A673 (cell line): ENCODE measurements at regions not wholly inside any gene's neighbourhood (a gene's known extent, or its start where the extent isn't known, plus 50 kb on each side); places are given as distances from the start of the nearest gene placed in this dataset.

Experiments used
- BruUV-seq: library from RNA; stranded (reverse); fragments of 400-500 nt; replicated peaks from 2 replicates; lab custom pipeline; 2021; lab: Mats Ljungman, UMichigan
- CTCF ChIA-PET: fragments of 300-600 bp; sonication (Branson Sonifier 250); formaldehyde crosslinking; loops from one replicate; lab custom pipeline; 2022; ENCODE audit warnings: antibody characterized with exemption; lab: Charles Lee
- POLR2A ChIA-PET: fragments of 300-600 bp; sonication (Branson Sonifier 250); formaldehyde crosslinking; loops from one replicate; lab custom pipeline; 2022; ENCODE audit warnings: antibody characterized with exemption; ENCODE audit not compliant: low non-redundant PET; lab: Charles Lee
- DNase-seq: peaks from one replicate; pipeline ENCODE4 v3.0.0-alpha.2; 2015; ENCODE audit warnings: low spot score
- H3K27ac ChIP-seq: fragments of 200-600 bp; sonication (generic); 2 replicates; pipeline ENCODE4 v1.5.1; 2016; ENCODE audit warnings: mixed run types, low read depth, mild to moderate bottlenecking, mixed read lengths, antibody characterized with exemption, low read length; ENCODE audit not compliant: poor library complexity, severe bottlenecking
- H3K27me3 ChIP-seq: fragments of 200-600 bp; sonication (generic); replicated peaks from 2 replicates; pipeline ENCODE4 v1.6.1; 2017; ENCODE audit warnings: mixed run types, low read depth, mild to moderate bottlenecking, mixed read lengths, antibody characterized with exemption, low read length; ENCODE audit not compliant: insufficient read depth, poor library complexity
- H3K36me3 ChIP-seq: fragments of 200-600 bp; sonication (generic); 2 replicates; pipeline ENCODE4 v1.6.1; 2016; ENCODE audit warnings: mixed run types, mild to moderate bottlenecking, mixed read lengths, antibody characterized with exemption, low read length; ENCODE audit not compliant: insufficient read depth, poor library complexity, severe bottlenecking
- H3K4me1 ChIP-seq: fragments of 200-600 bp; sonication (generic); 2 replicates; pipeline ENCODE4 v1.6.1; 2017; ENCODE audit warnings: mixed run types, mild to moderate bottlenecking, mixed read lengths, antibody characterized with exemption, low read length; ENCODE audit not compliant: insufficient read depth, poor library complexity, severe bottlenecking
- H3K4me3 ChIP-seq: fragments of 200-600 bp; sonication (generic); 2 replicates; pipeline ENCODE4 v1.5.1; 2016; ENCODE audit warnings: low read depth, mixed run types, mild to moderate bottlenecking, mixed read lengths, low read length; ENCODE audit not compliant: poor library complexity, severe bottlenecking
- H3K9me3 ChIP-seq: fragments of 200-600 bp; sonication (generic); 2 replicates; pipeline ENCODE4 v1.6.1; 2016; ENCODE audit warnings: mixed run types, low read depth, mild to moderate bottlenecking, mixed read lengths, antibody characterized with exemption, low read length; ENCODE audit not compliant: poor library complexity, severe bottlenecking
- CTCF ChIP-seq: fragments of 300-800, 200-600 bp; sonication (generic); conservative IDR thresholded peaks from 2 replicates; pipeline ENCODE4 v1.5.1; 2017; ENCODE audit warnings: low read depth, mild to moderate bottlenecking, antibody characterized with exemption, low read length, moderate library complexity, mixed read lengths
- EZH2 ChIP-seq: fragments of 200-600 bp; sonication (generic); IDR thresholded peaks from 2 replicates; pipeline ENCODE4 v1.6.1; 2017; ENCODE audit warnings: borderline replicate concordance, low read depth, mild to moderate bottlenecking, mixed read lengths, antibody characterized with exemption, low read length; ENCODE audit not compliant: poor library complexity, severe bottlenecking
- intact Hi-C: fragments of 100-400 bp; cut with micrococcal nuclease; formaldehyde crosslinking; loops from one replicate; pipeline ENCODE4 v1.10.0; 2022; ENCODE audit not compliant: unreplicated experiment

DNA sequence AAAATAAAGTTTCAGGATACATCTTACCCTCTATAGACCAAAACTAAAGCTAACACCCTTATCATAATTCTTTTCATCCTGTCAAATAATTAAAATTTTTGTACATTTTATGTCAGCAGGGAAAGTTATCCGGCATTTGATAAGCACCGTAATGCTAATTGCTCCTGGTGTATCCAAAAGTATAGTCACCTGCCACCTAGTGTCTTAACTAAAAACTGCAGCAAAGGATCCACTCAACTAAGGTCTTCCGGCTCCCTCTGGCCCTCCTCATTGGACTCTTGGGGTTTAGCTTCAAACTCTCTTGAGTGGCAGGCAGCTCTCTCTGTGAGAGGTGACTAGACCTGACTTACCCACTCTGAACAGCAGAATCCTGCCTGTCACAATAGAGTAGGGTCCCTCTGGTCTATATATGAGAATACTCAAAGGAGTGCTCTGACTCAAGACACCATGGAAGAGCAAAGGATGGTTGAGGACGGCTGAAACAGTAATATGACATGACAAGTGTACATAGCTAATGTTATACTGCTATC, 60.4 kb upstream of the CAST start:
- peaks cover 6% of the 10 kb centered on the region for H3K4me1 ChIP-seq
- no peaks in the 10 kb centered on the region for H3K36me3 ChIP-seq
- CTCF ChIA-PET = interaction anchor here (3.3 kb wide), 1 partner anchor 258 kb away, joined by 25 read pairs; no protein-coding TSS in a partner anchor
- H3K4me3 ChIP-seq = no peak overlapping the region
- TF ChIP-seq EZH2 (no peak), CTCF (peak; percentile 83)
- peak; percentile 85 for DNase-seq
- no peaks in the 10 kb centered on the region for H3K9me3 ChIP-seq
- BruUV-seq = no TSS peak
- no peak overlapping the region for H3K27ac ChIP-seq
- POLR2A ChIA-PET = no interaction called here
- intact Hi-C loops = loop anchor here (1.0 to 10.0 kb wide), 3 partner anchors 257 to 957 kb away; partner anchors contain the start of gene RFESD
- no peaks in the 10 kb centered on the region for H3K27me3 ChIP-seq

DNA sequence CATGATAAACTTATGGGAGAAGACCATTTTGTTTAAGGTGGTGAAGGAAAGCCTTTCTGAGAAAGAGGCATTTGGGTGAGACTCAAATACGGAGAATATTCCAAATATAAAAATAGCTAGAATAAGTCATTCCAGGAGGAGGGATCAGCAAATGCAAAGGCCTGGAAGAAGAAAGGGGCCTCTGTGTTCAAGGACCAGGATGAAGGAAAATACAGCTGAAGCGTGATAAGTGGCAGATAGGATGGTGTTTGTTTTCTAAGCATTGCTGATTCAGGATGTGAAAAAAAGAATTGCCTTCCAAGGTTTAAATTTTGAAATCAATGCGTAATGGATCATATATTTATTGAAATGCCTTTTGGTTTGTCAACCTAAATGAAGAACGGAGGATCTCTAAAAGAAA, 59.4 kb upstream of the CAST start:
- POLR2A ChIA-PET = no interaction called here
- H3K9me3 ChIP-seq = no peaks in the 10 kb centered on the region
- H3K27ac ChIP-seq = no peak overlapping the region
- BruUV-seq = no TSS peak
- no peak for DNase-seq
- intact Hi-C loops = loop anchor here (5.0 to 10.0 kb wide), 2 partner anchors 745 to 958 kb away; partner anchors contain the start of gene RFESD
- TF ChIP-seq EZH2 (no peak), CTCF (no peak)
- no peaks in the 10 kb centered on the region for H3K36me3 ChIP-seq
- H3K4me1 ChIP-seq = peaks cover 6% of the 10 kb centered on the region
- no peaks in the 10 kb centered on the region for H3K27me3 ChIP-seq
- no peak overlapping the region for H3K4me3 ChIP-seq
- CTCF ChIA-PET = interaction anchor here (0.8 to 3.3 kb wide), 2 partner anchors 12 to 259 kb away, joined by 4 to 25 read pairs; no protein-coding TSS in a partner anchor

DNA sequence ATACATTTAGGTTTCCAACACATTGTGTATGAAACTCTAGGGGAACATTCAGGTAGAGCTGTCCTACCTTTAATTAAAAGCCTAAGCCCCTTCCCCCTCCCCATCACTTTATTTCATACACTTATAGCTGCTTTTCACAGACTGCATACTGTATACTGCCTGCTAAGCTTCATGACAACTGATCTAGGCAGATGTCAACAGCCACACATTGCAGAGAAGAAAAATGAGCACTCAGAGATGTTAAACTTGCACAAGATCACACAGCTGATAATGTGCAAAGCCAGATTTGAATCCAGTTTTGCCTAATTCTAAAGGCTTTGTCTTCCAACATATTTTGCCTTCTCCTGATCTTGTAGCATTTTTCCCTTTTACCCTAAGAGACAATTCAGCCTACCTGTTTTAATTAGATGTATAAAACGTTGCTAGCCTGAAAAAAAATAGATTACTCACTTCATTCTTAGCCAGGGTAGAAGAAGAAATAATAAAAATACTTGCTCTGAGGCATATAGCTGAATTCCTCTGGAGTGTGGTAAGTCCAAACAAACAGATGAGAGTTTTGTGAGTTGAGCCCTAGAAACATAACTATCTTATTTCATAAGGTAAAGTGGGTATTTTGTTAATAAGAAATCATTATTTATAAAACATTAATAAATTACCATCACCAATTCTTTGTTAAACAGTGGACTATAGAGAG, 56.9 kb upstream of the CAST start:
- Histone ChIP-seq H3K4me1 (peaks cover 9% of the 10 kb centered on the region), H3K27ac (no peak overlapping the region), H3K36me3 (no peaks in the 10 kb centered on the region), H3K27me3 (no peaks in the 10 kb centered on the region), H3K4me3 (no peak overlapping the region), H3K9me3 (peaks cover 9% of the 10 kb centered on the region)
- no peak for DNase-seq
- ChIA-PET CTCF (no interaction called here), POLR2A (no interaction called here)
- intact Hi-C loops = loop anchor here (5.0 to 10.0 kb wide), 2 partner anchors 173 to 960 kb away; partner anchors contain the start of genes PCSK1 and RFESD
- no TSS peak for BruUV-seq
- TF ChIP-seq CTCF (no peak), EZH2 (no peak)
